SU-DHL-6 (cell line): ENCODE measurements at regions not wholly inside any gene's neighbourhood (a gene's known extent, or its start where the extent isn't known, plus 50 kb on each side); places are given as distances from the start of the nearest gene placed in this dataset.

Experiments
- EZH2phosphoT487 ChIP-seq: fragments of 200-600 bp; sonication (generic), shearing (Covaris generic); conservative IDR thresholded peaks from 2 replicates; pipeline ENCODE4 v1.6.1; 2018; ENCODE audit warnings: mild to moderate bottlenecking, antibody characterized with exemption, low read length, moderate library complexity, mixed read lengths
- TF ChIP-seq, protein P1 (sequence below): fragments of 200-600 bp; sonication (generic); IDR thresholded peaks from one replicate; pipeline ENCODE4 v1.5.1; 2017; ENCODE audit warnings: antibody characterized with exemption, mild to moderate bottlenecking, low read length, moderate library complexity; ENCODE audit not compliant: insufficient read depth, poor library complexity, severe bottlenecking

DNA sequence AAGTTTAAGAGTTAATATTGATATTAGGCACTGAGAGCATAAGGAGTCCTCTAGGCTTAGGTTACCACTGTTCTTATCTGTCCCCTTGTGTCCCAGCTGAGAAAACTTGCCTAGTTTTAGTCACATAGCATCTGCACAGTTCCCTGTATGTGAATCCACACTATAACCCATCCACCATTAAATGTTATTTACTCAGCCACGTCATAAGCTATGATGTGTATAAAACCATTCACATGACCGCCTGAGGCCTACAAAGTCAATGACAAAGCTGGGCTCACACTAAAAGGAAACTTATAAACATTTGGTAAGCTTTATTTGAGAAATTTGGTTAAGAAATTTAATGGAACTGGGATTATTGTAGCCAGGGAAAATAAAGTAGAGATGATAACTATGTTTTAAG, 59.2 kb upstream of the TFAP2D start:
- TF ChIP-seq, protein P1, sequence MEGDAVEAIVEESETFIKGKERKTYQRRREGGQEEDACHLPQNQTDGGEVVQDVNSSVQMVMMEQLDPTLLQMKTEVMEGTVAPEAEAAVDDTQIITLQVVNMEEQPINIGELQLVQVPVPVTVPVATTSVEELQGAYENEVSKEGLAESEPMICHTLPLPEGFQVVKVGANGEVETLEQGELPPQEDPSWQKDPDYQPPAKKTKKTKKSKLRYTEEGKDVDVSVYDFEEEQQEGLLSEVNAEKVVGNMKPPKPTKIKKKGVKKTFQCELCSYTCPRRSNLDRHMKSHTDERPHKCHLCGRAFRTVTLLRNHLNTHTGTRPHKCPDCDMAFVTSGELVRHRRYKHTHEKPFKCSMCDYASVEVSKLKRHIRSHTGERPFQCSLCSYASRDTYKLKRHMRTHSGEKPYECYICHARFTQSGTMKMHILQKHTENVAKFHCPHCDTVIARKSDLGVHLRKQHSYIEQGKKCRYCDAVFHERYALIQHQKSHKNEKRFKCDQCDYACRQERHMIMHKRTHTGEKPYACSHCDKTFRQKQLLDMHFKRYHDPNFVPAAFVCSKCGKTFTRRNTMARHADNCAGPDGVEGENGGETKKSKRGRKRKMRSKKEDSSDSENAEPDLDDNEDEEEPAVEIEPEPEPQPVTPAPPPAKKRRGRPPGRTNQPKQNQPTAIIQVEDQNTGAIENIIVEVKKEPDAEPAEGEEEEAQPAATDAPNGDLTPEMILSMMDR, result no peak
- no peak for TF ChIP-seq EZH2phosphoT487
